DMS 273 treated with DMSO at 0.1 percent for 48 hours (cell line): ENCODE measurements at regions not wholly inside any gene's neighbourhood (a gene's known extent, or its start where the extent isn't known, plus 50 kb on each side); places are given as distances from the start of the nearest gene placed in this dataset.
"Not testable (repeated sequence)": the region's sequence is repeated elsewhere in the genome, so short reads cannot be mapped to it uniquely, and the experiment has no call there.

Experiments used
- DNase-seq: peaks from one replicate; lab custom pipeline; 2025; lab: John Stamatoyannopoulos, UW

DNA sequence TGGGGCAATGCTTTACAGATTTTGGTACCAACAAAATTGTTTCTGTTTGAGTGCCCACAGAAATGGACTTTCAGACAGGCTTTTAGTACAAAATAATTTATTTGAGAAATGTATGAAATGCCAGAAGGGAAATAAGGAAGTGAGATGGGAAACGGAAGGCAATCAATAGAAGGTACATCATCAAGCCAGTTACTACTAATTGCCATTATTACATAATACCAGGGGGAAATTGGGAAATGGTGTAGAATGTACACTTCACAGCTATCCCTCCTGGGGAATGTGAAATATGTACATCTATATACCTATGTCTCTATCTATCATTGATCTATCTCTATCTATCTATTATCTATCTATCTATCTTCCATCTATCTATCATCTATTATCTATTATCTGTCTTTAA lies 264.6 kb upstream of the B3GALT2 start:
- DNase-seq, result no peak

DNA sequence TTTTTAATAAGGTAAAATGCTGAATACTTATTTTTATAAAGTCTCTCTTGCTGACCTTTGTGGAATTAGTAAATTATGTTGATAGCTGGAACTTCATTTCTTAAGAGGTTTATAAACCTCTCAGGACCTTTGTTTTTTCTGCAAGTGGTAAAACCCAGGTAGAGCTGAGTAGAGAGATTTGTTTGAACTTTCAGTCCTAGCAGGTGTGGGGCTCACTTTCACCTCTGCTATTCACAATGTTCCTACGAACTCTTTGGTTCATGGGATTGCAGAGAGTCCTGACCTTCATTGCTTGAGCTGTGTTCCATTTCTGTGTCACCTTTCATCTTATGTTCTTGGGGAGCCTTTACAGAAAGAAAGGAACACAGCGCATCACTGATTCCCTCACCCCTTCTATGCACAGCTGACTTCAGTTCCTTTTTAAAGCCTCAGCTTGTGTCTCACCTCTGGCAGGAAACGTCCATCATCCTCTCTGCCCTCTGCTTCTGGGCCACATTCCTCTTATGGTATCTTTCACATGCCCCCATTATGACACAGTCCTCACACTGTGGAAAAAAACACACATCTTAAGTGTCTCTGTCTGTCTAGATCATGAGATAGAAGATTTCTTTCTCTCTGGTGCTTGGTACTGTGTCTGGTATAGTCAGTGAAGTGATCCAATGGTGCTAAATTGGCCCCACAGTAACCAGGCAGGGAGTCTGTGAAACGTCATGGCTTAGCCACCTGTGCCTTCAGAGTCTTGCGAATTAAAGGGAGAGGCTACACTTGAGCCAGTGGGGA lies 262.5 kb upstream of the B3GALT2 start:
- DNase-seq, result no peak

DNA sequence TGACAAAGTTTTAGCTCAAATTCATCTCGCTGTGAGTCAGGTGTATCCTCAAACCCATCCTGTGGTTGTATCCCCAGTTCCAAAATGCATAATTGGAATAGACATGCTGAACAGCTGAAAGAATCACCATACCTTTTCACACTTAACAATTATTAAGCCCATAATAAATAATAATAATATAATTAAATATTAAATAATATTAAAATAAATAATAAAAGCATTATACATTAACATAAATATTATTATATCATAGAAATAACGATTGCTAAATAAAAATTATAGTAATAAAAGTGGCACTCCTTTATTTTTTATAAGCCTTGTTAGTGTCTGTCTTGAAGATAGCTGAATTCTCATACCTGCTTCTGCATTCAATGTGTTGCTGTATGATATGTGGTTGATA lies 257.5 kb upstream of the B3GALT2 start:
- DNase-seq, result no peak

DNA sequence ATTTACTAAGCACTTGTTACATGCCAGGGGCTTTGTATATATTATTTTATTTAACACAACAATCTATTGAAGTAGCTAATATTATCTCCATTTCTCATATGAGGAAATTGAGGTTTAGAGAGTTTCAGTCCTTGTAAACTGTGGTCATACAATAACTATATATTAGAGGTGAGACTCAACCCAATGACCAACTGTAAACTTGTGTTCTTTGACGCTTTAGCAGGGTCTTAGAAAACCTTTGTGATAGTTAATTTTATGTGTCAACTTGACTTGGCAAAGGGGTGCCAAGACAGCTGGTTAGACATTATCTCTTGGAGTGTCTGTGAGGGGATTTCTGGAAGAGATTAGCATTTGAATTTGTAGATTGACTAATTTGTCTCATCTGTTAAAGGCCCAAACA lies 252.4 kb upstream of the B3GALT2 start:
- no peak for DNase-seq

GRCh38 chr1:193438312-193438711 lies 251.9 kb upstream of the B3GALT2 start:
- DNase-seq, result no peak

DNA sequence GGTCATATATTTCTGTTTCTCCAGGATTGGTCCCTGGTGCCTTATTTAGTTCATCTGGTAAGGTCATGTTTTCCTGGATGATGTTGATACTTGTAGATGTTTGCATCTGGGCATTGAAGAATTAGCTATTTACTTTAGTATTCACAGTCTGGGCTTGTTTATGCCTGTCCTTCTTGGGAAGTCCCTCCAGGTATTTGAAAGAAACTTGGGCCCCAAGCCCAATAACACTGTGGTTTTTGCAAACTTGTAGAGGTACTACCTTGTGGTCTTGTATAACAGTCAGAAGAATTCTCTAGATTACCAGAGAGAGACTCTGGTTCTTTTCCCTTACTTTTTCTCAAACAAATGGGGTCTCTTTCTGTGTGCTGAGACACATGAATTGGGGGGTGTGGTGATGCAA lies 251.4 kb upstream of the B3GALT2 start:
- no peak for DNase-seq

DNA sequence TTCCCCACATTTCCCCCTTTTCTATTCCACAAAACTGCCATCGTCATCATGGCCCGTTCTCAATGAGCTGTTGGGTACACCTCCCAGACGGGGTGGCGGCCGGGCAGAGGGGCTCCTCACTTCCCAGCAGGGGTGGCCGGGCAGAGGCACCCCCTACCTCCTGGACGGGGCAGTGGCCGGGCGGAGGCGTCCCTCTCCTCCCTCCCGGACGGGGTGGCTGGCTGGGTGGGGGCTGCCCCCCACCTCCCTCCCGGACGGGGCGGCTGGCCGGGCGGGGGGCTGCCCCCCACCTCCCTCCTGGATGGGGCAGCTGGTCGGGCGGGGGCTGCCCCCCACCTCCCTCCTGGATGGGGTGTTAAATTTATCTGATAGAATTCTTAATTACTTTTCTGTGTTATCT lies 250.9 kb upstream of the B3GALT2 start:
- DNase-seq, result not testable (repeated sequence)

- DNase-seq, result no peak
Measured at GRCh38 chr1:193435781-193436180, 249.4 kb upstream of the B3GALT2 start.

DNA sequence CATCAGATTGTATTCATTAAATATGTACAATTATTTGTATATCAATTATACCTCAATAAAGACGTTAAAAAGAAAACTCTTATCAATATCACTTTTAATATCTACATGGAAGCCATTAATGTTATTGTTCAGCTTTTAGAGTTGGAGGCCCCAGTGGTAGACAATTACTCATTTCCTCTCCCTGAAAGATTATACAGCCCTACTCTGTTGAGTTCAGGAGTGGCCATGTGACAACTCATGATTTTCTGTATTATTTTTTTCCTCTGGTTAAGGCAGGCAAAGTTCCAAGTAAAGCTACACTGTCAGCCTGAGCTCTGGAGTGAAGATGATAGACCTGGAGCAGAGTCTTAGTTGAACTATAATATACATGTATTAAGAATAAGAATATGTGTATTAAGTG lies 247.9 kb upstream of the B3GALT2 start:
- no peak for DNase-seq

DNA sequence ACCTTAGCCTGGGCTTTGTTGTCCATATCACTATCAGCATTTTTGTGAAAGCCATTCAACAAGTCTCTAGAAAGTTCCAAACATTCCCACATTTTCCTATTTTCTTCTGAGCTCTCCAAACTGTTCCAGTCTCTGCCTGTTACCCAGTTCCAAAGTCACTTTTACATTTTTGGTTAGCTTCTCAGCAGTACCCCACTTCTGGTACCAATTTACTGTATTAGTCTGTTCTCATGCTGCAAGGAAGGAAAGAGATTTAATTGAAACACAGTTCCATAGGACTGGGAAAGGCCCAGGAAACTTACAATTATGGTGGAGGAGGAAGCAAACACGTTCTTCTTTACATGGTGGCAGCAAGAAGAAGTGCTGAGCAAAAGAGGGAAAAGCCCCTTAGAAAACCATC lies 247.2 kb upstream of the B3GALT2 start:
- no peak for DNase-seq

GRCh38 chr1:193432979-193433587 lies 246.7 kb upstream of the B3GALT2 start:
- DNase-seq, result no peak

GRCh38 chr1:193431265-193431977 lies 245.0 kb upstream of the B3GALT2 start:
- no peak for DNase-seq

GRCh38 chr1:193427524-193427923 lies 241.1 kb upstream of the B3GALT2 start:
- no peak for DNase-seq

- DNase-seq, result no peak
Measured at GRCh38 chr1:193426061-193426460, 239.6 kb upstream of the B3GALT2 start.

DNA sequence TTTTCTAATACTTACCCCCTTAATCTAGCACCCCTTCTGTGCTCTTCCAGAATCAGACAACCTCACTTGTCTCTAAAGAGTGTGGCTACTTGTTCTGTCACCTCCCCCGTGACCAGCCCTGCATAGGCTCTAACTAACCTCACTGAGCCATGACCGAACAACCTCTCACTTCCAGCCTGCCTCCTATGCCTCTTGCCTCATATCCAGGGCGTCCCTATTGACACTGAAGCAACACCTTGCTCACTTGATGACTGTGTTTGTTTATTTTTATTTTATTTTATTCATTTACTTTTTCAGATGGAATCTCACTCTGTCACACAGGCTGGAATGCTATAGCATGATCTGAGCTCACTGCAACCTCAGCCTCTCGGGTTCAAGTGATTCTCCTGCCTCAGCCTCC lies 235.1 kb upstream of the B3GALT2 start:
- DNase-seq, result no peak

GRCh38 chr1:193419295-193419694 lies 232.9 kb upstream of the B3GALT2 start:
- DNase-seq, result no peak

- DNase-seq, result no peak
Measured at GRCh38 chr1:193418745-193419058, 232.3 kb upstream of the B3GALT2 start.

- no peak for DNase-seq
Measured at GRCh38 chr1:193417945-193418744, 231.7 kb upstream of the B3GALT2 start.

- DNase-seq, result no peak
Measured at GRCh38 chr1:193417403-193417802, 231.0 kb upstream of the B3GALT2 start.

DNA sequence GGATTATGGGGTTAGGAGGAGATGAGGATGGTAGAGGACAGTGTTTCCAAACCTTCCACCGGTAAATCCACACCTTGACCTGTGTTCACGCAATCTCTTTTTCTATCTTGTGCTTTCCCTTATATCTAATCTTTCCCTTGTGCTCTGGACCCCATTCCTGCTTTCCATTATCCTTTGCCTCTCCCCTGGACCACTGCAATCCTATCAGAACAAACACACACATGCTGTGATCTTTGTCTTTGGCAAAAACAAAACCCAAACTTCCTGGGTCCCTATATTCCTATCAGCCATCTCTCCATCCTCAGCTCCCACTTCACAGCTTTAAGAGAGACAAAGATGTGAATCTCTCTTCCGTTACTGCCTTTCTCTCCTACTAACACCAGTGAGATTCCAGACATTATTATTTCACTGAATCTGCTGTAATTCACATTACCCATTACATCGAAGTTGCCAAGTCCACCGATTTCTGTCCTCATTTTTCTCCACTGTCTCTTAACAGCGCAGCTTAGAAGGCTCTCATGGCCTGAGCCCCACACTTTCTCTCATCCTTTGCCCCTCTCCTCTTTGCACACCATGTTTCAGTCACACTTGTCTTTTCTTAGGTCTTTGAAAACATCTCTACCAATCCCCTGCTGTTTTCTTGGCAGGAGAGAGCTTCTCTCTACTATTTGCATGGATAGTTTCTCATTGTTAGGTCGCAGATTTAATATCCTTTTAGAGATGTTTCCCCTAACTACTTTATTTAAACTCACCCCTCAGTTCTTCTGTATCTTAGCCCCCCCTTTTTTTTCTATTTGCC lies 230.0 kb upstream of the B3GALT2 start:
- DNase-seq, result no peak

GRCh38 chr1:193415256-193415655 lies 228.8 kb upstream of the B3GALT2 start:
- no peak for DNase-seq

GRCh38 chr1:193413376-193413775 lies 227.0 kb upstream of the B3GALT2 start:
- DNase-seq, result no peak
